K562 (cell line): ENCODE measurements at regions not wholly inside any gene's neighbourhood (a gene's known extent, or its start where the extent isn't known, plus 50 kb on each side); places are given as distances from the start of the nearest gene placed in this dataset.

Source experiments
- ATAC-seq: fragments of 200-7000 bp; cut with Tn5 transposase; 3 replicates; pipeline ENCODE4 v1.9.1; 2020; ENCODE audit warnings: moderate library complexity
- BruUV-seq: library from RNA; stranded (reverse); fragments of 400-500 nt; replicated peaks from 2 replicates; lab custom pipeline; 2021; lab: Mats Ljungman, UMichigan
- CTCF ChIA-PET: fragments of 300-600 bp; formaldehyde crosslinking; extraction: SDS; loops from one replicate; lab custom pipeline; 2021; ENCODE audit warnings: low intra/inter-chr PET ratio; lab: Yijun Ruan, JAX
- POLR2A ChIA-PET: fragments of 300-600, 350-650 bp; sonication (Branson Sonifier 250); formaldehyde crosslinking; extraction: SDS; loops from one replicate; lab custom pipeline; 2021; ENCODE audit warnings: antibody characterized with exemption, inconsistent platforms; lab: Yijun Ruan, JAX
- DNase-seq, 4 experiments: peaks; one replicate each; pipeline versions ENCODE4 v3.0.0 to v3.0.0-alpha.2; 2011 to 2018; ENCODE audit warnings: low spot score in 3 of 4, mixed read lengths in 3 of 4; ENCODE audit errors: extremely low read depth in 1 of 4
- FAIRE-seq: peaks from 2 replicates; lab custom pipeline; 2011; peaks lifted over from hg19 to GRCh38; lab: Jason Lieb, UNC
- H2AFZ ChIP-seq: 2 replicates; pipeline ENCODE4 v1.6.0; 2011; ENCODE audit warnings: low read depth, low read length, control low read depth, inconsistent platforms
- H3K27ac ChIP-seq: fragments of 200-600 bp; 3 replicates; pipeline ENCODE4 v1.8.0; 2011; ENCODE audit warnings: low read depth, mild to moderate bottlenecking, control low read depth, inconsistent platforms, low read length, moderate library complexity, mixed read lengths; ENCODE audit errors: extremely low read depth
- H3K27me3 ChIP-seq, 2 experiments: fragments of 300-600 bp in 1 of 2; 2 replicates in 1 of 2; 3 replicates in 1 of 2; pipeline versions ENCODE4 v1.6.0 to v1.8.0; 2011; ENCODE audit warnings: inconsistent platforms in 2 of 2, low read length in 2 of 2, mild to moderate bottlenecking in 1 of 2, mixed read lengths in 1 of 2, moderate library complexity in 1 of 2; ENCODE audit not compliant: control insufficient read depth in 2 of 2, insufficient read depth in 2 of 2
- H3K36me3 ChIP-seq: fragments of 300-600 bp; 3 replicates; pipeline ENCODE4 v1.8.0; 2011; ENCODE audit warnings: mild to moderate bottlenecking, low read length, inconsistent platforms; ENCODE audit not compliant: control insufficient read depth, insufficient read depth
- H3K4me1 ChIP-seq, 2 experiments: fragments of 200-600 bp in 1 of 2; replicated peaks in 1 of 2; 2 replicates in 1 of 2; 3 replicates in 1 of 2; pipeline versions ENCODE4 v1.5.1 to v1.8.0; 2011; ENCODE audit warnings: inconsistent platforms in 2 of 2, low read length in 2 of 2, mild to moderate bottlenecking in 1 of 2, mixed read lengths in 1 of 2, moderate library complexity in 1 of 2; ENCODE audit not compliant: control insufficient read depth in 2 of 2, insufficient read depth in 2 of 2
- H3K4me2 ChIP-seq: 2 replicates; pipeline ENCODE4 v1.6.1; 2011; ENCODE audit warnings: low read length, control low read depth, inconsistent platforms, mixed read lengths; ENCODE audit not compliant: insufficient read depth
- H3K4me3 ChIP-seq: fragments of 200-600 bp; sonication (generic), shearing (Covaris generic); 2 replicates; pipeline ENCODE4 v1.5.1; 2016; ENCODE audit warnings: control low read depth, inconsistent platforms
- H3K79me2 ChIP-seq: fragments of 200-600 bp; 3 replicates; pipeline ENCODE4 v1.8.0; 2011; ENCODE audit warnings: low read length, inconsistent platforms; ENCODE audit not compliant: control insufficient read depth, insufficient read depth
- H3K9ac ChIP-seq, 2 experiments: 2 replicates each; pipeline versions ENCODE4 v1.6.0 to v1.6.1; 2011; ENCODE audit warnings: low read depth in 2 of 2, low read length in 2 of 2, control low read depth in 1 of 2, inconsistent platforms in 1 of 2, mild to moderate bottlenecking in 1 of 2, mixed read lengths in 1 of 2; ENCODE audit not compliant: insufficient read depth in 1 of 2
- H3K9me1 ChIP-seq: one replicate; pipeline ENCODE4 v1.6.0; 2011; ENCODE audit warnings: inconsistent platforms, mild to moderate bottlenecking, low read length, moderate library complexity; ENCODE audit not compliant: control insufficient read depth, insufficient read depth
- H3K9me3 ChIP-seq: replicated peaks from 2 replicates; pipeline ENCODE4 v1.5.1; 2011; ENCODE audit warnings: low read depth, low read length, inconsistent platforms; ENCODE audit not compliant: control insufficient read depth, insufficient read depth
- H4K20me1 ChIP-seq: replicated peaks from 2 replicates; pipeline ENCODE4 v1.6.1; 2011; ENCODE audit warnings: low read length, inconsistent platforms, mixed read lengths; ENCODE audit not compliant: control insufficient read depth, insufficient read depth
- GABPB1 ChIP-seq: sonication (generic); formaldehyde crosslinking; IDR thresholded peaks from 2 replicates; pipeline ENCODE4 v1.8.0; 2022; ENCODE audit warnings: mild to moderate bottlenecking, missing genetic modification reagents
- GATA2 ChIP-seq: sonication (generic); formaldehyde crosslinking; IDR thresholded peaks from 2 replicates; pipeline ENCODE4 v1.4.0; 2020; ENCODE audit warnings: mild to moderate bottlenecking, missing genetic modification reagents
- MEIS2 ChIP-seq: fragments of 450-650 bp; IDR thresholded peaks from 2 replicates; pipeline ENCODE4 v1.6.1; 2014; ENCODE audit warnings: mild to moderate bottlenecking; ENCODE audit not compliant: partially characterized antibody
- NFE2L1 ChIP-seq: fragments of 450-650 bp; IDR thresholded peaks from 2 replicates; pipeline ENCODE4 v1.6.1; 2016; ENCODE audit warnings: missing genetic modification characterization, low read depth, mild to moderate bottlenecking, missing compliant biosample characterization, moderate library complexity, borderline replicate concordance
- SREBF1 ChIP-seq: fragments of 150-350 bp; IDR thresholded peaks from 2 replicates; pipeline ENCODE4 v1.6.1; 2014; ENCODE audit warnings: antibody characterized with exemption, low read depth, low read length, borderline replicate concordance
- ZNF282 ChIP-seq: sonication (generic); formaldehyde crosslinking; IDR thresholded peaks from 2 replicates; pipeline ENCODE4 v1.8.1; 2023; ENCODE audit warnings: missing genetic modification reagents
- ZNF445 ChIP-seq: fragments of 250-450 bp; sonication (Bioruptor Pico); IDR thresholded peaks from 2 replicates; pipeline ENCODE4 v1.4.0; 2020; ENCODE audit warnings: low read depth, mild to moderate bottlenecking, moderate library complexity
- WGBS: fragments of 100-300 bp; shearing (Covaris generic); methylation state at CpG from one replicate; pipeline ENCODE4 v1.1.6; 2016; ENCODE audit warnings: low coverage, mixed read lengths; ENCODE audit not compliant: insufficient coverage; ENCODE audit errors: missing lambda C conversion rate; 5-methylcytosine and 5-hydroxymethylcytosine counted together
- in situ Hi-C: fragments of 300-500 bp; cut with MboI; formaldehyde crosslinking; loops from 4 replicates; pipeline ENCODE4 v1.15.0; 2018; ENCODE audit warnings: inconsistent platforms, mixed read lengths
- intact Hi-C: fragments of 100-400 bp; cut with micrococcal nuclease; formaldehyde crosslinking; loops from 2 replicates; pipeline ENCODE4 v1.14.2; 2022

DNA sequence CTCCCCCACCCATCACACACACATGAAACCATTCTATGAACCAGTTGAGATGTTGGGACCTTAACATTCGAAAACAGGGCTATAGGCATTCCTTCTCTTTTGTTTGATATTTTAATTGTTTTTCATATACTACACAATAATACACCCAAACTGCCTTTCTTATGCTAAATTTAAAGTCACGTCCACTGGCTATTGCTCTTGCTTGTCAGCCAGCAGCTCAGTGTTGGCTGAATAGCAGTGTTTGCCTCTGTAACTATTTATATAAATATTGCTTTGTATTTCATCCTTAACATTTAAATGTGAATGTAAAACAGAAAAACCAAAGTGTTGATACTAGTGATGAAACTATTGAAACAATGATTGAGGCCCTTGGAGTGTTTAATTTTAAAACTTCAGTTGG is 234.4 kb upstream of the KCNK2 start (continued):
- TF ChIP-seq ZNF282 (CRISPR knock-in tag) (no peak), ZNF445 (CRISPR knock-in tag) (no peak)
- TF ChIP-seq, all 486 proteins: peak for 0

DNA sequence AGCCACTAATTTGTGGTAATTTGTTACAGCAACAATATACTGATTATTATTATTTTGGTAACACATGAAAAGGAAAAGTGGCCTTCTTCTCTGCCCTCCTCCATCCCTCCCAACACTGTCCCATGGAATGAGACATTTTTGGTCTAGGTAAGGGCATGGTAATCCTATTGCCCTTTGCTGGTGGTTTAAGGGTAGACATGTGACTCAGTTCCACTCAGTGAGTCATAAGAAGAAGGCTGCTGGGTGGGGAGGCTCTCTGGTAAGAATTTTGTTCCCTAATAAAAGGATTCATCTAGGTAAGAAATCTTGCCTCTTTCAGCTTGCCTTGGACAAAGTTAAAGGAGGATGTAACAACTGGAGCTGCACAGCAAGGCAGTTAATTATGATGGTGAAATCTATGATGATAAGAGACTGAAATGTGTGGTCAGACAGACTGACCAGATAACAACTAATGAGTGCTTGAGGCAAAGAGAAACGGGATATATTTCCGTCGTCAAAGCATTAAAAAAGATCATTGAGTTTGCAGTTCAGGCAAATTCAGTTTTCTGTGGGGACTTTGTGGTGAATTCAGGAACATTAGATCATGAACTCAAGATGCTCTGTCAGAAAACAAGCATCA is 232.0 kb upstream of the KCNK2 start:
- no peak overlapping the region for H3K9ac ChIP-seq
- intact Hi-C loops, result no loop called here
- TF ChIP-seq GATA2 (CRISPR knock-in tag) (no peak), MEIS2 (peak; percentile 13), GABPB1 (CRISPR knock-in tag) (no peak), SREBF1 (no peak), NFE2L1 (tag) (no peak)
- TF ChIP-seq, all 486 proteins: peak for 1
- FAIRE-seq (no peak), ATAC-seq (no peak), DNase-seq (no peak)
- no peak overlapping the region for H2AFZ ChIP-seq
- H3K9me3 ChIP-seq, result no peaks in the 10 kb centered on the region; the same call in 1 of the 2 replicates
- H3K9me1 ChIP-seq, result no peaks in the 10 kb centered on the region
- H3K4me3 ChIP-seq, result no peak overlapping the region
- in situ Hi-C loops, result no loop called here
- ChIA-PET CTCF (no interaction called here), POLR2A (no interaction called here)
- H3K4me1 ChIP-seq, result no peaks in the 10 kb centered on the region
- BruUV-seq, result no TSS peak
- H3K79me2 ChIP-seq, result no peaks in the 10 kb centered on the region
- no peak overlapping the region for H3K4me2 ChIP-seq
- H3K27ac ChIP-seq, result no peak overlapping the region
- no peaks in the 10 kb centered on the region for H3K27me3 ChIP-seq
- H4K20me1 ChIP-seq, result no peaks in the 10 kb centered on the region
- 5% methylated on average over 3 of the region's 3 CpGs for WGBS
- no peaks in the 10 kb centered on the region for H3K36me3 ChIP-seq
